Coronary artery (tissue), 2 donors: ENCODE measurements at regions not wholly inside any gene's neighbourhood (a gene's known extent, or its start where the extent isn't known, plus 50 kb on each side); places are given as distances from the start of the nearest gene placed in this dataset.
"Not testable (repeated sequence)": the region's sequence is repeated elsewhere in the genome, so short reads cannot be mapped to it uniquely, and the experiment has no call there.

Source experiments
- DNase-seq: peaks from one replicate; pipeline ENCODE4 v3.0.0-alpha.2; 2017; ENCODE audit warnings: low spot score
- H3K27ac ChIP-seq, 2 donors: fragments of 200-600 bp; sonication (generic); one replicate each; pipeline ENCODE4 v1.5.1; 2016 to 2019
- H3K4me3 ChIP-seq: fragments of 200-600 bp; sonication (generic); 2 replicates; pipeline ENCODE4 v1.5.1; 2016; ENCODE audit warnings: mild to moderate bottlenecking, moderate library complexity
- TF ChIP-seq, protein P1 (sequence below): fragments of 200-600 bp; sonication (generic); IDR thresholded peaks from one replicate; pipeline ENCODE4 v1.5.1; 2019; ENCODE audit warnings: antibody characterized with exemption

GRCh38 chr3:164832216-164832615 is 246.1 kb downstream of the SI start:
- Histone ChIP-seq H3K27ac (no peak overlapping the region), H3K4me3 (no peak overlapping the region)
- TF ChIP-seq, protein P1, sequence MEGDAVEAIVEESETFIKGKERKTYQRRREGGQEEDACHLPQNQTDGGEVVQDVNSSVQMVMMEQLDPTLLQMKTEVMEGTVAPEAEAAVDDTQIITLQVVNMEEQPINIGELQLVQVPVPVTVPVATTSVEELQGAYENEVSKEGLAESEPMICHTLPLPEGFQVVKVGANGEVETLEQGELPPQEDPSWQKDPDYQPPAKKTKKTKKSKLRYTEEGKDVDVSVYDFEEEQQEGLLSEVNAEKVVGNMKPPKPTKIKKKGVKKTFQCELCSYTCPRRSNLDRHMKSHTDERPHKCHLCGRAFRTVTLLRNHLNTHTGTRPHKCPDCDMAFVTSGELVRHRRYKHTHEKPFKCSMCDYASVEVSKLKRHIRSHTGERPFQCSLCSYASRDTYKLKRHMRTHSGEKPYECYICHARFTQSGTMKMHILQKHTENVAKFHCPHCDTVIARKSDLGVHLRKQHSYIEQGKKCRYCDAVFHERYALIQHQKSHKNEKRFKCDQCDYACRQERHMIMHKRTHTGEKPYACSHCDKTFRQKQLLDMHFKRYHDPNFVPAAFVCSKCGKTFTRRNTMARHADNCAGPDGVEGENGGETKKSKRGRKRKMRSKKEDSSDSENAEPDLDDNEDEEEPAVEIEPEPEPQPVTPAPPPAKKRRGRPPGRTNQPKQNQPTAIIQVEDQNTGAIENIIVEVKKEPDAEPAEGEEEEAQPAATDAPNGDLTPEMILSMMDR, result no peak
- no peak for DNase-seq

GRCh38 chr3:164818318-164818717 is 260.0 kb downstream of the SI start:
- H3K4me3 ChIP-seq, result no peak overlapping the region
- DNase-seq, result no peak
- H3K27ac ChIP-seq, result no peak overlapping the region
- TF ChIP-seq, protein P1, result no peak

GRCh38 chr3:164814106-164814505 is 264.2 kb downstream of the SI start:
- no peak overlapping the region for H3K27ac ChIP-seq
- no peak for DNase-seq
- TF ChIP-seq, protein P1, result no peak
- no peak overlapping the region for H3K4me3 ChIP-seq

- Histone ChIP-seq H3K27ac (no peak overlapping the region), H3K4me3 (no peak overlapping the region)
- no peak for DNase-seq
- TF ChIP-seq, protein P1, result no peak
These were observed 266.3 kb downstream of the SI start for GRCh38 chr3:164812042-164812441.

GRCh38 chr3:164806188-164806587 is 272.1 kb downstream of the SI start:
- Histone ChIP-seq H3K27ac (no peak overlapping the region), H3K4me3 (no peak overlapping the region)
- TF ChIP-seq, protein P1, result no peak
- DNase-seq, result no peak

DNA sequence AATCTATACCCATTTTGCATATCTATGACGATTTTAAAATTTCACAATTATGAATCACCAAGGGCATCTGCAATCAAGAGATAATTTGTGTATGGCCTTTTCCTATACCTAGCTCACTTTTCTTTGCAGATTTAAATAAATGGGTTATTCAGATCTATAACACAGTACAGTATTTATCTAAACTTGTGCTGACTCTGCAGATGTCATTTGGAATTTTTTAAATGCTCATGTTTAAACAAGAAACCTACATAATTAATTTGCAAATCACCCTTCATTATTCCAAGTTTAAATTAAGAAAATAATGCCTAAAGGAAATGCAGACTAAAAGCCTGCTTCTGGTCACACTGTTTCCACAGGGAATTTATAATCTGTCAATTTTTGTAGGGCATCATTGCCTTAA is 284.2 kb downstream of the SI start:
- TF ChIP-seq, protein P1, result no peak
- no peak for DNase-seq
- H3K4me3 ChIP-seq, result no peak overlapping the region
- H3K27ac ChIP-seq, result no peak overlapping the region

GRCh38 chr3:164791263-164791662 is 287.0 kb downstream of the SI start:
- Histone ChIP-seq H3K4me3 (no peak overlapping the region), H3K27ac (no peak overlapping the region)
- TF ChIP-seq, protein P1, result no peak
- no peak for DNase-seq

DNA sequence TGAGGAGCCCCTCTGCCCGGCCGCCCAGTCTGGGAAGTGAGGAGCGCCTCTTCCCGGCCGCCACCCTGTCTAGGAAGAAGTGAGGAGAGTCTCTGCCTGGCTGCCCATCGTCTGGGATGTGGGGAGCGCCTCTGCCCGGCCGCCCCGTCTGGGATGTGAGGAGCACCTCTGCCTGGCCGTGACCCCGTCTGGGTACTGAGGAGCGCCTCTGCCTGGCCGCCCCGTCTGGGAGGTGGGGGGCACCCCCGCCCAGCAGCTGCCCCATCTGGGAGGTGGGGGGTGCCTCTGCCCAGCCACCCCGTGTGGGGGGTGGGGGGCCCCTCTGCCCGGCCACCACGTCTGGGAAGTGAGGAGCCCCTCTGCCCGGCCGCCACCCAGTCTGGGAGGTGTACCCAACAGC is 293.9 kb downstream of the SI start:
- H3K27ac ChIP-seq, DNase-seq, H3K4me3 ChIP-seq: not testable (repeated sequence)
